PC-9 (cell line): ENCODE measurements at regions not wholly inside any gene's neighbourhood (a gene's known extent, or its start where the extent isn't known, plus 50 kb on each side); places are given as distances from the start of the nearest gene placed in this dataset.

Source experiments
- BruUV-seq: library from RNA; stranded (reverse); fragments of 400-500 nt; replicated peaks from 2 replicates; lab custom pipeline; 2021; lab: Mats Ljungman, UMichigan
- CTCF ChIA-PET: fragments of 300-600 bp; sonication (Branson Sonifier 250); formaldehyde crosslinking; loops from one replicate; lab custom pipeline; 2022; ENCODE audit warnings: antibody characterized with exemption; lab: Charles Lee
- POLR2A ChIA-PET: fragments of 300-600 bp; sonication (Branson Sonifier 250); formaldehyde crosslinking; loops from one replicate; lab custom pipeline; 2022; ENCODE audit warnings: antibody characterized with exemption; ENCODE audit not compliant: unreplicated experiment; lab: Charles Lee
- DNase-seq, 2 experiments: peaks; one replicate each; pipeline versions ENCODE4 v3.0.0 to v3.0.0-alpha.2; 2015 to 2022; ENCODE audit warnings: mixed read lengths in 1 of 2
- H2AFZ ChIP-seq: fragments of 200-600 bp; sonication (generic); 2 replicates; pipeline ENCODE4 v1.8.1; 2017; ENCODE audit warnings: antibody characterized with exemption
- H3F3A ChIP-seq: fragments of 200-600 bp; sonication (generic); 2 replicates; pipeline ENCODE4 v1.8.1; 2017; ENCODE audit warnings: antibody characterized with exemption, mild to moderate bottlenecking, low read depth; ENCODE audit not compliant: insufficient read depth
- H3K27ac ChIP-seq: fragments of 200-600 bp; sonication (generic); 2 replicates; pipeline ENCODE4 v1.6.1; 2016; ENCODE audit warnings: mixed run types
- H3K27me3 ChIP-seq: fragments of 200-600 bp; sonication (generic); 2 replicates; pipeline ENCODE4 v1.6.1; 2016; ENCODE audit warnings: low read depth, mixed run types; ENCODE audit not compliant: insufficient read depth
- H3K36me3 ChIP-seq: fragments of 200-600 bp; sonication (generic); 2 replicates; pipeline ENCODE4 v1.6.1; 2016; ENCODE audit warnings: low read depth, mixed run types
- H3K4me1 ChIP-seq: fragments of 200-600 bp; sonication (generic); replicated peaks from 2 replicates; pipeline ENCODE4 v1.6.1; 2016; ENCODE audit warnings: mixed run types; ENCODE audit not compliant: insufficient read depth
- H3K4me2 ChIP-seq: fragments of 200-600 bp; sonication (generic); 2 replicates; pipeline ENCODE4 v1.6.1; 2017; ENCODE audit warnings: mixed run types
- H3K4me3 ChIP-seq: fragments of 200-600 bp; sonication (generic); 2 replicates; pipeline ENCODE4 v1.6.1; 2016; ENCODE audit warnings: mixed run types
- H3K79me2 ChIP-seq: fragments of 200-600 bp; sonication (generic); 2 replicates; pipeline ENCODE4 v1.6.1; 2017; ENCODE audit warnings: low read depth, mixed run types
- H3K9me2 ChIP-seq: fragments of 200-600 bp; sonication (generic); 2 replicates; pipeline ENCODE4 v1.8.1; 2017; ENCODE audit warnings: mild to moderate bottlenecking; ENCODE audit not compliant: insufficient read depth
- H3K9me3 ChIP-seq: fragments of 200-600 bp; sonication (generic); 2 replicates; pipeline ENCODE4 v1.8.1; 2016; ENCODE audit warnings: low read depth; ENCODE audit not compliant: insufficient read depth
- H4K20me1 ChIP-seq: fragments of 200-600 bp; sonication (generic); 2 replicates; pipeline ENCODE4 v1.8.1; 2017; ENCODE audit not compliant: insufficient read depth
- EZH2 ChIP-seq: fragments of 200-600 bp; sonication (generic); IDR thresholded peaks from 2 replicates; pipeline ENCODE4 v1.8.0; 2017; ENCODE audit warnings: antibody characterized with exemption, low read depth
- intact Hi-C: fragments of 100-400 bp; cut with micrococcal nuclease; formaldehyde crosslinking; loops from one replicate; pipeline ENCODE4 v1.10.0; 2022; ENCODE audit not compliant: unreplicated experiment
- TF ChIP-seq, protein P1 (sequence below): fragments of 200-600 bp; sonication (generic); conservative IDR thresholded peaks from 2 replicates; pipeline ENCODE4 v1.6.1; 2017; ENCODE audit warnings: mixed run types, antibody characterized with exemption, mild to moderate bottlenecking, moderate library complexity

DNA sequence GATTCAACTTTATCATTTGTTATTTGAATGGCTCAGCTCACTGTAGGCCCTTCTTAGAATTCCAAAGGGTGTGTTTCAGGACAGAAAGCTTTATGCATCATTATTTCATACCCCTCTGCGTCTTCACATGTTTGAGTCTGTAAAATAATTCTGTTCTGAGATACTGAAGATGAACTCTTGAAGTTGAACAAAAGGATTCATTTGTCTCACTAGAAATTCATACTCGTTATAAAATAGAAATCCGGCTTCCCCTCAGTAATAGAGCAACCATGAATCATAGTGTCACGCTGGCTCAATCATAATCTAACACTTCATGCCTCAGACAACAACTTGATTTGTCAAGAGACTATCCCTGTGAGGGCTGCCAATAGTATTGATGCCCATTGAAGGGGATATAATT, 1015.4 kb upstream of the SEMA6D start:
- DNase-seq: no peak
- H3K4me2 ChIP-seq: no peak overlapping the region
- H2AFZ ChIP-seq: no peak overlapping the region
- POLR2A ChIA-PET: no interaction called here
- H3K9me3 ChIP-seq: no peaks in the 10 kb centered on the region
- H4K20me1 ChIP-seq: no peaks in the 10 kb centered on the region
- no peaks in the 10 kb centered on the region for H3K36me3 ChIP-seq
- H3K9me2 ChIP-seq: no peaks in the 10 kb centered on the region
- TF ChIP-seq, protein P1, sequence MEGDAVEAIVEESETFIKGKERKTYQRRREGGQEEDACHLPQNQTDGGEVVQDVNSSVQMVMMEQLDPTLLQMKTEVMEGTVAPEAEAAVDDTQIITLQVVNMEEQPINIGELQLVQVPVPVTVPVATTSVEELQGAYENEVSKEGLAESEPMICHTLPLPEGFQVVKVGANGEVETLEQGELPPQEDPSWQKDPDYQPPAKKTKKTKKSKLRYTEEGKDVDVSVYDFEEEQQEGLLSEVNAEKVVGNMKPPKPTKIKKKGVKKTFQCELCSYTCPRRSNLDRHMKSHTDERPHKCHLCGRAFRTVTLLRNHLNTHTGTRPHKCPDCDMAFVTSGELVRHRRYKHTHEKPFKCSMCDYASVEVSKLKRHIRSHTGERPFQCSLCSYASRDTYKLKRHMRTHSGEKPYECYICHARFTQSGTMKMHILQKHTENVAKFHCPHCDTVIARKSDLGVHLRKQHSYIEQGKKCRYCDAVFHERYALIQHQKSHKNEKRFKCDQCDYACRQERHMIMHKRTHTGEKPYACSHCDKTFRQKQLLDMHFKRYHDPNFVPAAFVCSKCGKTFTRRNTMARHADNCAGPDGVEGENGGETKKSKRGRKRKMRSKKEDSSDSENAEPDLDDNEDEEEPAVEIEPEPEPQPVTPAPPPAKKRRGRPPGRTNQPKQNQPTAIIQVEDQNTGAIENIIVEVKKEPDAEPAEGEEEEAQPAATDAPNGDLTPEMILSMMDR: no peak
- TF ChIP-seq EZH2: no peak
- H3K4me3 ChIP-seq: no peak overlapping the region
- no peaks in the 10 kb centered on the region for H3K27me3 ChIP-seq
- H3F3A ChIP-seq: no peaks in the 10 kb centered on the region
- H3K27ac ChIP-seq: no peak overlapping the region
- no TSS peak for BruUV-seq
- CTCF ChIA-PET: no interaction called here
- no peaks in the 10 kb centered on the region for H3K79me2 ChIP-seq
- intact Hi-C loops: no loop called here
- H3K4me1 ChIP-seq: no peaks in the 10 kb centered on the region

DNA sequence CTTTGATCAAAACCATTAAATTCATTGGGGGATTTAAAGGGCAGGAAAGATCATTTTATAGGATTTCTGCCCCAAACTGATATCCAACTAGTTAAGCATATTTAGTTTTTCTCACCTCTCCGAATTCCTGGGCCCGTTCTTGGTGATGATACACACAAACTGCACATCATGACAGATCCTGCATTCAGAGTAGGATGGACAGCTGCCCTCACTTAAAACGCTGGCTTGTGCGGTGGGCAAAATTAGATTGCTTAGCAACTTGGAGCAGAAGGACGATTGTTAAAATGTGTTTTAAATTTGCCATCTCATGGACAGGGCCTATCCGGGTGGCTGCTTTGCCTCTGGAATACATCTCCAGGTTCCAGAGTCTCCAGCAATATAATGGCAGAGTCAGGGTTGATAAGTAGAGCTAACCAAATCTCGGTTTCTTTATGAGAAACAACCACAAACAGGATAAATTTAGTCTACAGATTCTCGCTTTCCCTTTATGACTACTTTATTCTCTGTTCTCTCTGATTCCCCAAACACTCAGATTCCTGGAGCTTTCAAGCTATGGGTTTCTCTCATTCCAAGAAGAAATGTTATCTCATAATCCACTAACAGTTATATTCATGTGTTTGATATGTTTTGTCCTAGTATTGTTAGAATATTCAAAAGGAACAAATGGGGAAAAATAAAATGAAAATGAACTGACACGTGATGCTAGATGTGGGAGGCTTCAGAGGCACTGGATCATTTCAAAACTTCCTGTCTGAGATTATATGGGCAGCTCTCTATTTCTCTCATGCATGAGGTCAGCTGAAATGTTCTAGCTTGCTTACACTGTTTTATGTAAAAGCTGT, 1014.1 kb upstream of the SEMA6D start:
- Histone ChIP-seq H3K79me2 (no peaks in the 10 kb centered on the region), H3K4me1 (no peaks in the 10 kb centered on the region), H3K4me3 (no peak overlapping the region), H3F3A (no peaks in the 10 kb centered on the region), H3K27me3 (no peaks in the 10 kb centered on the region), H3K9me3 (no peaks in the 10 kb centered on the region), H2AFZ (no peak overlapping the region), H3K4me2 (no peak overlapping the region), H3K36me3 (no peaks in the 10 kb centered on the region), H3K9me2 (no peaks in the 10 kb centered on the region), H3K27ac (no peak overlapping the region), H4K20me1 (no peaks in the 10 kb centered on the region)
- no peak for TF ChIP-seq EZH2
- TF ChIP-seq, protein P1: no peak
- CTCF ChIA-PET: no interaction called here
- intact Hi-C loops: no loop called here
- POLR2A ChIA-PET: no interaction called here
- DNase-seq: no peak
- no TSS peak for BruUV-seq

- no peak for DNase-seq
- Histone ChIP-seq H3K9me3 (no peaks in the 10 kb centered on the region), H3K4me2 (no peak overlapping the region), H3K36me3 (no peaks in the 10 kb centered on the region), H3K4me1 (no peaks in the 10 kb centered on the region), H3K9me2 (no peaks in the 10 kb centered on the region), H2AFZ (no peak overlapping the region), H4K20me1 (no peaks in the 10 kb centered on the region), H3F3A (no peaks in the 10 kb centered on the region), H3K27me3 (no peaks in the 10 kb centered on the region), H3K27ac (no peak overlapping the region), H3K79me2 (no peaks in the 10 kb centered on the region), H3K4me3 (no peak overlapping the region)
- intact Hi-C loops: no loop called here
- no TSS peak for BruUV-seq
- ChIA-PET CTCF (no interaction called here), POLR2A (no interaction called here)
- no peak for TF ChIP-seq EZH2
Measured at GRCh38 chr15:46703871-46704637, 1013.3 kb upstream of the SEMA6D start.
